ENCODE measurements at regions not wholly inside any gene's neighbourhood (a gene's known extent, or its start where the extent isn't known, plus 50 kb on each side); places are given as distances from the start of the nearest gene placed in this dataset.

GRCh38 chr3:29067007-29067406 is 213.9 kb upstream of the RBMS3 start:
- TF ChIP-seq POLR2A (IDR thresholded peaks at IDR 0.05) (no peak), CTCF (IDR thresholded peaks at IDR 0.05) (no peak)

Measured in lower leg skin (tissue), 3 donors.